T-helper 1 cell treated with Interleukin-12 subunit alpha and Interleukin-12 subunit beta and Interleukin-4 antibody, amounts not matched to agents 30 ng/mL and 1 ng/mL, for 36 hours (primary cell): ENCODE measurements at regions not wholly inside any gene's neighbourhood (a gene's known extent, or its start where the extent isn't known, plus 50 kb on each side); places are given as distances from the start of the nearest gene placed in this dataset.

Experiments used
- intact Hi-C: fragments of 100-400 bp; cut with micrococcal nuclease; formaldehyde crosslinking; loops from one replicate; pipeline ENCODE4 v1.15.1; 2024

DNA sequence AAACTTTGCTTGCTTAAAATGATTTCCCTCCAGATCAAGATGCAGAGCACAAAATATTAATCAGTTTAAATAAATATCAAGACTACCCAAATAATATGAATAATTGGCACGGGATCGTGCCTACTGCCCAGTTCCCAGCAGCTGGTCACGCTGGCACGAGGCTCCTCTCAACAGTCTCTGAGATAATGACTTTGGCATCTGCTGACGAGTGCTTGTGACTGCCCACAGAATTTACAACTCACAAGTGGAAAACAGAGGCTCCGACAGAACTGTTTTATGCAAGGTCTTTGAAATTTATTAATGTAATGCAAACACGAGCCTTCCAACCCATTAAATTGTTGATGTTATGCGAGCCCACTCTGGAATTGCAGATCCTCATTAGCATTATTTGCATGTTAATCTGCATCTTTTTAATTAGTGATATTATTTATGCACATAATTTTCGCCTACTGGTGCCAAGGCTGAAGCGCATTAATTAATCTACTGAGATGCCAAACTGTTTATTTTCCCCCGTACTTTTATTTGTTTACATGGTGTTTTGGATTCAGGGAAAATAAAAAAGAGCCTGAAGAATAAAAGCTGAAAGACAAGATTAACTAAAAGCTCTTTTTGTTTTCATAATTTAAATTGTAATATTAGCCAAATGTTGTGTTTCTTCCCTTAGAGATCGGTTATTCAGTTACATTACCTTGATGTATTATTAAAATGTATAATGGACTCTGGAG lies 369.3 kb upstream of the IRX1 start:
- intact Hi-C loops = no loop called here

DNA sequence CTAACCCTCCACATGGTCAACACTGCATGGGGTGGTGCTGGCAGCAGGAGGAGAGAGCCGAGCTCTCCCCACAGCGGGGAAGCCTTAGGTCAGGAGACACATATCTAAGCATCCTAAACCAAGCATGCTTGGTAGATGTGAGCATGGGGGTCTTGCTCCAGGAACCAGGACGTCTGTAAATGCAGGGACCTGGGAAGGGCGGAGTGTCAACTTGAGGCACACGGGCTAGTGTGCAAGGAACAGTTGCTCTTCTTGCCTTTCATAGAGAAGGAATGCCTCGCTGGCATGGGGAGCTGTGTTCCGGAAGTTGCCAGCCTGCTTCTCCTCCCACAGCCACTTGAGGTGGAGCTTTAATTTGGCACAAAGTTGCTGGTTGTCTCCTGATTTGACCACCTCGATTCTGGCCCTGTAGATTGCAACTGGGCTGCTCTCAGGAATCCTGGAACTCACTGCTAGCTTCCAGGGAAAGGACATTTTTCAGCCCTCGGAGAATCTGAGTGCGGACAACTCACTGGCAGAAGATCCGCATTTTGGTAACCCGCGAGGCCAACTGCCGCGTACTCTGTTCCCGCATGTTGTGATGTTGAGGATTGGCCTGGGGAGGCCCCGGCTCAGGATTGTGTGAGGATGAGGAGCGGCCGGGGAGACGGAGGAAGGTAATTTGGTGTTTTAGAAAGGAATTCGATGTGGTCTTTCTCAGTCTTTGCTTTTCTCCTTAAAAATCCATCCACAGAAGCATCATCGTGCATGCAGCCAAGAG lies 370.3 kb upstream of the IRX1 start:
- intact Hi-C loops = no loop called here

DNA sequence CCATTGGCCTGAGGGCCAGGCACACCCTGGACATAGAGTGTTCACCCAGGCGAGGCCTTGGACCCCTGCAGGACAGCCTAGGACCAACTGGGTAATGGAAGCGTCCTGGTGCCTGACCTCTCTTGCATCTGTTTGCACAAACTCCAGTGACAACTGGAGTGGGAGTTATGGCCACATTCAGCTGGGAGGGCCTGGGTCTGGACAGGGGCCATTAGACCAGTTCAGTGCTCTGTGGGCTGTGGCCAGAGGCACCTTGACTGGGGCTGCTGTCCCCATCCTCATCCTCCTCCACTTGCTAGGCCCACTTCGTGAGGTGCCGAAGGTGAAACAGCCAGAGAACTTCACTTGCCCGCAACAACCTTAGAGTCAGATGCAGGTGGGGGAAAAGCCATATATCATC lies 372.7 kb upstream of the IRX1 start:
- intact Hi-C loops = no loop called here

DNA sequence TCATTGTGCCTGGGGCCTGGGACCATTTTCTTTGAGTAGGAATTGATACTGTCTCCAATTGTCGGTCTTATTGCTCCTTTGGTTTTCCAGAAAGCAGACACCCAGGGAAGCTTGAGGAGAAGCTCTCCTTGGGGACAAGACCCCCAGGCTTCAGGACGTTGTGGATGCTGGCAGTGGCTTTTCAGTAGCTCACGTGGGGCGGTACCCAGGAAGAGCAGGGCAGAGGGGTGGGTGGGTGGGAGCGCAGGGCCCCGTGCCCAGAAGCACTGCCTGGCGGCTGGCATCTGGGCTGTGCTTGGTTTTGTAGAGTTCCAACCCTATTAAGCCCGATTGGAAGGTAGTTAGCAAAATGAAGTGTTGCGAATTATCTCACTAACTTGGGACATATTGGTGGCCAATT lies 374.2 kb upstream of the IRX1 start:
- intact Hi-C loops = no loop called here

DNA sequence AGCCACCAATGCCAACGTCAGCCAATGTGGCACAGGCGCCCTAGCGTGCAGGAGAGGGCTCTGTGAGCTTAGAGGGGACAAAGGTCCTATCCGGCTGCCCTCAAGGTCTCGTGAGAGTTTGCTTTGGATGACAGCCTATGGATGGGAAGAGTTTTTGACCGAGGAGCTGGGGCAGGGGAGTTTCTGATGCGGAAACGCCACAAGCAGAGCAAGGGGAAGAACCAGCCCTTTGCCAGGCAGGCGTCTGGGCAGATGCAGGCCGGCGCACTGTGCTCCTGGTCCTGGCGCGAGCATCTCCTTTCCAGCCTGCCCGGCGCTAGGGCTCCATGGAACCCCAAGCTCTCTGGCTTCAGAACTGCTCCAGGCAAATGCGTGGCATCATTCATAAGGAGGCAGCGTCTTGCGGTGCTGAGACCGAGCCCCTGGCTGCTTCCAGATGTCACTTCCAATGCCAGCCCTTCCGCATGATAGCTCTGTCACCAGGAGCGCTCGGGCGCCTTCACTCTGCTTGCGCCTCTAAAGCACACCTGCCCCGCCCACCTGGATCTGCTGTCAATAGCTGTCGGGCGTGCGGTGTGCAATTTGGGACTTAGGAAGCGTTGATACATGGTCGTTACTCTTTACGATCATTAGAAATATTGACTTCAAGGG lies 374.9 kb upstream of the IRX1 start:
- intact Hi-C loops = no loop called here

DNA sequence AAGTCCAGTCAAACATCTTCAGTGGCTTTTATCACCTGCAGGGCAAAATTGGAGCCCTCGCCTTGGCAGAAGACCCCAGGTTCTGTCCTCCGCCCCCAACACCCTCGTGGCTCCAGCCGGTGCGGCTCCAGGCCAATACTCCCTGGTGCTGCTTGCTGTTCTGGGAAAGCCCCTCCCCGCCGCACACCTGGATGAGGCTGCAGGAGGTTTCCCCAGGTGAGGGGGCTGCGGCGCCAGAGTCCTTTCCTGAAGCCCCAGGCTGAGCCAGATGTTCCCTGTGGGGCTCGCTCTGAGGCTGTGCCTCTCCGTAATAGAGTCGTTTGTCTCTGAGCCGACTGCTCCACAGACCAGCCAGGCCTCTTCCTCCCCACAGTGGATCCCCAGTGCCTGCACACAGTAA lies 375.4 kb upstream of the IRX1 start:
- intact Hi-C loops = no loop called here

DNA sequence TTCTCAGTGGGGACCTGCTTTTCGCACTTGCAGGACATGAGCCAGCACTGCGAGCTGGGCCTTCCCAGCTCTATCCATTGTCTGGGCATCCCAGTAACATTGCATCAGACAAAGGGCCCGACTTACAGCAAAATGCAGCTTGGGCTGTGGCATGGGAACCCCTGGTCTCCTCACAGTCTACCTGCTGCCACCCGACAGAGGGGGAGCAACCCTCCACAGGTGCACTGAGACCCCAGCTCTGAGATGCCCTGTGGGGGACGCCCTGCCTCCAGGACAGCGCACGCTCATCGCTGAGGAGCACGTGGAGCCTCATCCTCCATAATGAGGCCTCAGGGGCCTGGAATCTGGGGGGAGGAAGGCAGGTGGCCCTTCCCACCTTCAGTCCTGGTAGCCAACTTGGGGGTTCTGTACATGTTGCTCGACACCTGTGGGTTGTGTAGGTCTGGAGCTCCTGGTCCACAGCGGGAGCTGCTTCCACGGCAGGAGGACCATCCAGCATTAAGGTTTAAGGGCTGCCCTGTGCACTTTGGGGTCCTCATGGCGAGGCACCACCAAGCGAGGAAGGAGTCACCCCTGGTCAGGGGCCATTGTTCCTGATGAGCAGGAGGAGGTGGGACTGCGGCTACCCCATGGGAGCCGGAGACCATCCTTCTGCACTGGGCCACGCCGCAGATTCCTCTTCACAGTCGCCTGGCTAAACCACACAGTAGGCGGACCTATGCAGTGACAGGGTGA lies 376.5 kb upstream of the IRX1 start:
- intact Hi-C loops = no loop called here

DNA sequence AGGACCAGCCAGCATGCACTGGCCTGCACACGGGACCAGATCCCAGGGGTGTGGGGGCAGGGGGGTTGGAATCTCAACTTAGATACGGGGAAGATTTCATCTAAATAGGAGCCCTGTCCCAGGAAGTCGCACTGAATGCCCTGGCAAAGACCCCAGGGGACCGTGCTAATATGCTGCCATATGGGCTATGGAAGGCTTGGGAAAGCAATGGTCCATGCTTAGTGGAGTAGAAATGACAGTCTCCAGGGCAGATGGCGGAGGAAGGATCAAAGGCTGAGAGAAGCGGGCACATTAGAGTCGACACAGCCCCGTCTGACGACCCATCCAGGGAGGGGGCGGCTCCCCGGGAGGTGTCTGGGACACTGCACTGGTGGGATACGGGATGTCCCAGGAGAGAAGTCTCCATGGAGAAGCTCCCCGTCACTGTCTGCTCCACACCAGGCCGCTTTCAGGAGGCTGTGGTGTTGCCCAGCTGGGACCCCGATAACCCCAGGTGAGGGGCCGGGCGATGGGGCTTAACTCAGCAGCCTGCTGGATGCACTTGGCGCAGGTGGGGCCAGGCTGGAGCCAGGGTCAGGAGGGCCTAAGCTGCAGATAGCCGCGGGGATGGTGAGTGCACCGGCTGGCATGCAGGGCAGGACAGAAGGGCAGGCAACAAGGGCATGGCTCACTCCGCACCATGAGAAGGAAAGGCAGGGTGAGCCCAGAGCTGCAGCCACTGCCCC lies 377.7 kb upstream of the IRX1 start:
- intact Hi-C loops = no loop called here

DNA sequence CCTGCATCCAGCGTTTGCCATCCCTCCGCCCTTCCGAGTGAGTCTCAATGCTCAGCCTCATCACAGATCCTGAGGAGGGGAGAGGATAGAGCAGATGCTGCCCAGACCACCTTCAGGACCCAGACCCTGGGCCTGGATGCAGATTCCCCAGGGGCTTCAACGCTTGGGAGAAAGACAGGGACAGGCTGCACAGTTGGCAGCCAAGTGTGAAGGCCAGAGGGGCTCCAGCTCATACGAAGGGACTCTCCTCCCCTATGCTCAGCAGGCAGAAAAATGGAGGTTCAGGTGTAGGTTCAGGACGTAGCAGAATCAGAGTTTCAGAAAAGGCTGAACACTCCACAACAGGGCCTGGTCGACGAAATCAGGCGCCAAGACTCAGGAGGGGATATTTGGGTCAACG lies 378.5 kb upstream of the IRX1 start:
- intact Hi-C loops = no loop called here

DNA sequence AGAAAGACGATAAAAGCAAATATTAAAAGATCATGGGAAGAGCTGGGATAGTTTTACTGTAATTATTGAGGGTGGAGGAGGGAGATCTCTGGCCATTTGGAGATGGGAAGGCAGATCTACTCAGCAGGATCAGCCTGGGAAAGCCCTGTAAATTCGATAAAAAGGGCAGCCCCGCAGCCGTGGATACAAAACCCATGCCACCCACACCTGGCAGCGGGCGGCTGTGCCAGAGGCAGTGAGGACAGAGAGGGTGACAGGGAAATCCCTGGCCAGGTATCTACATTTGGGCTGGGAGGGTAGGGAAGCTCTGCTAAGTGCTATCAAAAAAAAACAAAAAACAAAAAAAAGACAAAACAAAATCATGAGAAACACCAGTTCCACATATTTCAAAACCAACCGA lies 379.2 kb upstream of the IRX1 start:
- intact Hi-C loops = no loop called here

DNA sequence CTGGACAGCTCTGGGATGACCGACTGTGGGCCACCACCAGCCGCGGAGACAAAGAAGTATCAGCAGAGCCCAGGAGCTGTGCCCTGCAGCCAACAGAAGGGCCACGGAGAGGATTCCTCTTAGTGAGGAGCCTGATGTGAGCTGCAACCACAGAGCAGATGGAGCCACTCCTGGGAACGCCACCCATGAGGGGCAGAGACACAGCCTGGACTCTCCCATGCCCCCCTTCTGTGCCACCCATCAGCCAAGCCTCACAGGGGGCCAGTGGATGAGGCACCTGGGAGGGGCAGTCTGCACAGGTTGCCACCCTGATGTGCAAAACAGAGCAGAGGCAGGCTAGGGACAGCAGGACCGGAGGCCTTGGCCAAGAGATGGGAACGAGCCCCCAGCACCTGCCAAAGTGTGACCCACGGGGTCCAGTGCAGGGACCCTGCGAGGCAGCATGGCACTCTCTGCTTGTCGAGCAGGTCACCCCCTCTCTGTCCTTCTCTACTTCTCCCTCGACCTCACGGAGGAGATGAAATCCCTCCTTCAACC lies 380.7 kb upstream of the IRX1 start:
- intact Hi-C loops = no loop called here

DNA sequence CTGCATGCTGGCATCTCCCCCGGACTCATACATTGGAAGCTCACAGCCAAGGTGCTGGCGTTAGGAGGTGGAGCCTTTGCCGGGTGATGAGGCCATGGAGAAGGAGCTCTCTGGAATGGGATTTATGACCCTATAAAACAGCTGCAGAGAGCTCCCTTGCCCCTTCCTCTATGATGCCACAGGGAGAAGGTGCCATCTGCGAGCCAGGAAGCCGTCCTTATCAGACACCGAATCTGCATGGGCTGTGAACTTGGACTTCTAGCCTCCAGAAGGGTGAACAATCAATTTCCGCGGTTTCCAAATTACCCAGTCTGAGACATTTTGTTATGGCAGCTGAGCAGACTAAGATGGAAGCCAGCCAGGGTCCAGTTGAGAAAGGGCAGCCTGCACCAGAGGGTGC lies 381.2 kb upstream of the IRX1 start:
- intact Hi-C loops = no loop called here

DNA sequence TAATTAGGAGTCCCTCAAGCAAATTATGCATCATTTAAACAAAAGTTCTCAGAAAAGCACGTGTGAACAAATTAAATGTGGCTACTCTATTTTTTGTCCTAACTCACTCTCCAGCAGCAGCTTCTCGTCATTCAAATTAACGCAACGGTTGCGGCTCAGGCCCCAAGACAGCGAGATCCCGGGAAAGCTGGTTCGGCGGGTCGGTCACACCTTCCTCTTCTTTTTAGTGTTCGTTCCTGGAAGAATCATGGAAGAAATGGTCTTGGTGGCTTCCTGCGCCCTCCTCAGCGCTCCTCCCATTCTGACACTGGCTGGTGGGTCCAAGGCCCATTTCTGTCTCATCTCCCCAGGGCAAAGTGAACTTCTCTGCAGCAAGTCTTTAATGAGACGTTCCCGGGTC lies 382.8 kb upstream of the IRX1 start:
- intact Hi-C loops = no loop called here

DNA sequence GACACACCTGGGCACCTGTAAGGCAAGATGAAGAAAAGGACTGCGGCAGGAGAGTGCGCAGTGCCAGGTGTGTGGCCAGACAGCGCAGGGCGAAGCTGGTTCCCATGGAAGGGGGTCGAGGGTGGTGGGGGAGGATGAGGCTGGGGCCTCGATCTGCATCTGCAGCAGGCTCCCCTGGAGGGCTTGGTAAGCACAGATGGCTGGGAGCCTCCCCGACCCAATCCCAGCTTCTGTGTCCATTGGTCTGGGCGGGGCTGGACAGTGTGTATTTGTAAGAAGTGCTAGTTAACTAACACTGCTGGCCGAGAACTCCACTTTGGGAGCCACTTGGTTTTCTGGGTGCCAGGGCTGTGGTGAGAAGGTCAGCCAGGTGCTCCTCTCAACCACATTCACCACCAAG lies 385.1 kb upstream of the IRX1 start:
- intact Hi-C loops = no loop called here

DNA sequence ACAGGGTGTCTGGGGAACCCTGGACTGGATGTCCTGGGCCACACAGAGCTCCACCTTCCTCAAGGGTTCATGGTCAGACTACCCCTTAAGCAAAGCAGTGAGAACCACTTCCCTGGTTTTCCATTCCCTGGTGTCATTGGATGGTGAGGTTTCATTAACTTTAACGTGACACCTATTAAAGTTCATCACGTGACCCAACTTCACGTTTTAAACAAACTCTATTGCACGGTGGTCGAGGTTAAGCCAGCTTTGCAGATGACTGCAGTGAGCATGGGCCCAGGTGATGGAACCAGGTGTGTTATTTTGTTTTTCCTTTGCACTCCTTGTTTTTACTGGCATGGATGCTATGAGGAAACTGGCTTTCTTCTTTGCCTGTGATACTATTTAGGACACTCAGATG lies 385.7 kb upstream of the IRX1 start:
- intact Hi-C loops = no loop called here

DNA sequence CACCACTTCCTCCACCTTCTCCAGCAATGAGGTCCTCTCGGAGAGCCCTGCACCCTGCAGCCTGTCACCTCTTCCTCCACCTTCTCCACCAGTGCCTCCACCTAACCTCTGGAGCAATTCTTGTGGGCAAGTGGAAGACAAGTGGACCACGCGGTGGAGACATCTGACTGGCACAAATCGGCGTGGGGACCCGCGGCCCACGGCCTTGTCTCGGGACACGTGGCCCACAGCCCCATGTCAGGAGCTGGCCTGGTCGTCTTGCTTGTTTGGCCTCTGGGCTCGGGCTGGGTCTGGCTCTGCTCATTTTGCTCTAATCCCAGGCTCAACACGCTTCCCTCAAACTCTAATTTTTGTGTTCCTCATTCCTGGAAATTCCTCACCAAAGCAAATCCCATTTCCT lies 393.1 kb upstream of the IRX1 start:
- intact Hi-C loops = no loop called here

DNA sequence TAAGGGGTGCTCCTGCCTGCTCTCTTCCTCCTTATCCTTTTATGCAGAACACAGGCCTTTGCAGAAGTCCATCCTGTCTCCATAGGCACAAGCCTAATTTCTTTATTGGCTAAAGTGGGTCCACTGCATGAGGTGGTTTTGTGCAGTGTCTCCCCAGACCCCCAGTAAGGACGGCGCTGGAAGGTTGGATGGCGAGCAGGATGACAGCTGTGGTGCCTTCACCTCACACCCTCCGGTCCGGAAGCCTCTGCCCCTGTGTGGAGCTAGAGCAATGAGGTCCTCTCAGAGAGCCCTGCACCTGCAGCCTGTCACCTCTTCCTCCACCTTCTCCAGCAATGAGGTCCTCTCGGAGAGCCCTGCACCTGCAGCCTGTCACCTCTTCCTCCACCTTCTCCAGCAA lies 393.7 kb upstream of the IRX1 start:
- intact Hi-C loops = no loop called here

DNA sequence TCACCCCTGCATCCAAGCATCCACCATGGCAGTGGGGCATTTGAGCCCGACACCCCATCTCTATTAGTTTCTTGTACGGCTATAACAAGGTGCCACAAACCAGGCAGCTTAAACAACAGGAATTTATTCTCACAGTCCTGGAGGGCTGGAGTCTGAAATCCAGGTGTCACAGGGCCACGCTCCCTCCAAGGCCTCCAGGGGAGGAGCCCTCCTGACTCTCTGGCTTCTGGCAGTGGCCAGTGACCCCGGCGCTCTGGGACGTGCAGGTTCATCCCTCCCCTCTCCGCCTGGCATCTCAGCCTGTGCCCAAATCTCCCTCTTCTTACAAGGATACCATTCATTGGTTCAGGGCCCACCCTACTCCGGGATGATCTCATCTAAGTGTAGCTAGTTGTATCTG lies 394.5 kb upstream of the IRX1 start:
- intact Hi-C loops = no loop called here

DNA sequence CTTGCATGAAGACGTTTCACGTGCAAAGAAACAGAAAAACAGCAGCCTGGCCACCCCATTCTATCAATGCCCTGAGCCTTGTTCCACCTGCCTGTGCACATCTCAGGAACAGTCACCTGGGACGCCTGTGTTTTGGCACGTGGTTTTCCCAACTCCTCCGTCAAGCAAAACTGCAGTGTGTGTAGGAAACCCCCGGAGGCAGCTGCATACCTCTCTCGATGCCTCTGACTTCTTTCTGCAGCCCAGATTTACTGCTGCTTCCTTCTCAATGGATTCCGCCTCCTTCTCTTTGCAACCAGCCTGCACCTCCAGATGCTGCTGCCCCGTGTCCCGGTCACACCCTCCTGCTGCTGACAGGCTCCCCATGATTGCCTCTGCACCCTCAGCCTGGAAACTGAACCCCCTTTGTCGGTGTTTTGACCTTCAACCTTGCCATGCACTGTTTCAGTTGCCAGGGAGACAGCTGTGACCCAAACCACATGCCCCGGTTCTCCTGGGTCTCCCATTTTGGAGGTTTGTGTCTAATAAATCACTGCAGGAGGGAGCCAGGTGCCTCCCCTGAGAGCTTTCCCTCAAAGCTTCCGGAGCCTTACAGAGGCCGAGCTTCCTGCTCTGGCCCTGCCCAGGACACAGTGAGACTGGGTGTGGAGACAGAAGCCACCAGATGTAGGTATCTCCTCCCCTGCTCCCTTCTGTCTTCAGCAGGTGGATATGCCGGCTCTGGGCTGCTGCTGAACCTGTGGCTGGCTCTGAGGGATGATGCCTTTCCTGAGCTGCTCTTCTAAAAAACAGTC lies 395.5 kb upstream of the IRX1 start:
- intact Hi-C loops = no loop called here

DNA sequence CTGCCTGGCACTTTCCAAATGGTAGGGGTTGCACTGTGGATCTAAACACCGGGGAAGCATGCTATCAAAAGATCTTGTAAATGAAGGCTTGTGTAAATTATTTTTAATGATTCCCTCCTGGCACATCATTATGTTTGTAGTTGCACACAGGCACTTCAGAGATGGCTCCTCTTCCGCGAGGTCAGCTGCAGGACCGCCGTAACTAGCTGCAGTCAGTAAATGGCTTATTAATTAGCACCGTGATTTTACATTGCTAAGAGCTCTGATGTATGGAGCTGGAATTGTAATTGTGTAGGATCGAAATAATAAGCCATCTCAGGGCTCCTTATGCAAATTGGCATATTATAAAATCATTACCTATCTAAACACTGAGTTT lies 397.6 kb upstream of the IRX1 start:
- intact Hi-C loops = no loop called here
